HG02763 (cell line): ENCODE measurements at regions not wholly inside any gene's neighbourhood (a gene's known extent, or its start where the extent isn't known, plus 50 kb on each side); places are given as distances from the start of the nearest gene placed in this dataset.

Experiments used
- ATAC-seq: cut with Tn5 transposase; IDR thresholded peaks from one replicate; pipeline ENCODE4 v1.9.1; 2021; ENCODE audit warnings: mild to moderate bottlenecking, moderate library complexity; ENCODE audit not compliant: unreplicated experiment

DNA sequence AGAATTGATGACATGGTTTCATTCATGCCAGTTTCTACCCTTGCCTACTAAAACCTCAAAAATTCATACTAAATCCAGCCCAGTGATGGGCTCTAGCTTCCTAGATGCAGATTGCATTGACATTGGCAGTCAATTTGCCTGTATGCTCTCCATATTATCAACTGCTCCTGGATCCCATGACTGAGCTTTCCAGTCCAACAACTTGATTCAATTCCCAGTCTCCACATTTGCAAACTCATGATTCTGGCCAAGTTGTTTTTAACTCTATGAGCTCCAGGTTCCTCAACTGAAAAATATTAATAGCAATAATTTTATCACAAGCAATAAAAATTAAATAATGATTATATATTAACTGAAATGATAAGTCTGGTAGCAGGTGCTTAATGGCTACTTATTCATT is 51.0 kb upstream of the DSC1 start:
- ATAC-seq, result no peak

DNA sequence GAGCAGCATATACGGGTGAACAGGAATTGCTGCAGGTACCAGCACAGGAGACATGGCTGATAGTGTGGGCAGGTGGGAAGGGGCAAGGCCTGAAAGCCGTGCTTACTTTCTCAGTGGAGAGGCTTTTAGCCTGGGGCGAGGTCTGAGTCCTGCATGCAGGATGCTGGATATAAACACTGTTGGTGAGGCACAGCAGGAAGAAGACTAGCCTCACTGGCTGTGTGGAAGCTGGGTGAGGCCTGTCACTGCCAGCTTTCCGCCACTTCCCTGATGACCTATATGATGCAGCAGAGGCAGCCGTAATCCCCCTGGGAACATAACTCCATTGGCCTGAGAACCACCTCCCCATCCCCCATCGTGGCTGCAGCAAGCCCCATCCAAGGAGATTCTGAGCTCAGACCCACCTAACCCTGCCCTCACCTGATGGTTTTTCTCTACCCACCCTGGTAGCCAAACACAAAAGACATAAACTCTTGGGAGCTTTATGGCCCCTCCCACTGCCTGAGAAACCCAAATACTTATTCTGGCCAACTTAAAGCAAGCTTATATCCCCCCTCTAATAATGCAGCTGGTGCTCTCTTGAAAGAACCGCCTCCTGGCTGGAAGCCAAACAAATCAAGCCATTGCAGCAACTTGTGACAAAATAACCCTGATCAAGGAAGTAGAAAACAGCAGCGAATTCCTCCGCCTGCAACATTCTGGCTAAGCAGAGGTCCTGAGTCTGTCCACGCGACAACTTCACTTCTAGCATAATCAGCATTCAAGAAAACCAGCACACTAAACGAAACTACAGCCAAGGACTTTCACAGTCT is 54.6 kb upstream of the DSC1 start:
- no peak for ATAC-seq

- ATAC-seq, result no peak
Measured at GRCh38 chr18:31218671-31219383, 56.2 kb upstream of the DSC1 start.

DNA sequence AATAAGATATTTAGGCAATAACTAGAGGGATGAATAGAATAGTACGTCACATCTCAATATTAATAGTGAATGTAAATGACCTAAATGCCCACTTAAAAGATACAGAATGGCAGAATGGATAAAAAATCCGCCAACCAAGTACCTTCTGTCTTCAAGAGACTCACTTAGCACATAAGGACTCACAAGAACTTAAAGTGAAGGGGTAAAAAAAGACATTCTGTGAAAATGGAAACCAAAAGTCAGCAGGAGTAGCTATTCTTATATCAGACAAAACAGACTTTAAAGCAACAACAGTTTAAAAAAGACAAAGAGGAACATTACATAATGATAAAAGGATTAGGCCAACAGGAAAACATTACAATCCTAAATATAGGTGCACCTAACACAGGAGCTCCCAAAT is 56.7 kb upstream of the DSC1 start:
- ATAC-seq, result no peak

DNA sequence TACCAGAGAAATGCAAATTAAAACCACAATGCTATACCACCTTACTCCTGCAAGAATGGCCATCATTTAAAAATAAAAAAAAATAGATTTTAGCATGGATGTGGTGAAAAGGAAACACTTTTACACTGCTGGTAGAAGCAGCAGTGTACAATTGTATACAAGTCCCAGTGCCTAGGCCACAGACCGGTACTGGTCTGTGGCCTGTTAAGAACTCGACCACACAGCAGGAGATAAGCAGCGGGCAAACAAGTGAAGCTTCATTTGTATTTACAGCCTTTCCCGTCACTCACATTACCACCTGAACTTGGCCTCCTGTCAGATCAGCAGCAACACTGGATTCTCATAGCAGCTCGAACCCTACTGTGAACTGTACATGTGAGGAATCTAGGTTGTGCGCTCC is 60.7 kb upstream of the DSC1 start:
- ATAC-seq, result no peak

DNA sequence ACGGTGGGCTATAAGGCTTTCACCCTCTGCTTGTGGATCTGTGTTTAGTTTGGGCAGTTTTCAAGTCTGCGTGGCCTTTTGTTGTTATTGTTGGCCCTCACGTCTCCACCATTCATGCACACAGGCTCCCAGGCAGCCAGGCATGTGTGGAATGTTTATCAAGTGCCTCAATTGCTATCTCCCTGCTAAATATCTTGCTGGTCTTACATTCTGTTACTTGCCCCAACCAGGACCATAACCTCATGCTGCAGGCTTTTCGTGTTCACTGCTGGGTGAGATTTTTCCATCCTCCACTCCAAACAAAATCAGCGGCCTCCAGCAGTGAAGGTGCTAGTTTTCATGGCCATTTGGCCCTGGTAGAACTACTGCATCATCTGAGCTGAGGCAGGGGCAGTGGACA is 63.0 kb upstream of the DSC1 start:
- no peak for ATAC-seq

DNA sequence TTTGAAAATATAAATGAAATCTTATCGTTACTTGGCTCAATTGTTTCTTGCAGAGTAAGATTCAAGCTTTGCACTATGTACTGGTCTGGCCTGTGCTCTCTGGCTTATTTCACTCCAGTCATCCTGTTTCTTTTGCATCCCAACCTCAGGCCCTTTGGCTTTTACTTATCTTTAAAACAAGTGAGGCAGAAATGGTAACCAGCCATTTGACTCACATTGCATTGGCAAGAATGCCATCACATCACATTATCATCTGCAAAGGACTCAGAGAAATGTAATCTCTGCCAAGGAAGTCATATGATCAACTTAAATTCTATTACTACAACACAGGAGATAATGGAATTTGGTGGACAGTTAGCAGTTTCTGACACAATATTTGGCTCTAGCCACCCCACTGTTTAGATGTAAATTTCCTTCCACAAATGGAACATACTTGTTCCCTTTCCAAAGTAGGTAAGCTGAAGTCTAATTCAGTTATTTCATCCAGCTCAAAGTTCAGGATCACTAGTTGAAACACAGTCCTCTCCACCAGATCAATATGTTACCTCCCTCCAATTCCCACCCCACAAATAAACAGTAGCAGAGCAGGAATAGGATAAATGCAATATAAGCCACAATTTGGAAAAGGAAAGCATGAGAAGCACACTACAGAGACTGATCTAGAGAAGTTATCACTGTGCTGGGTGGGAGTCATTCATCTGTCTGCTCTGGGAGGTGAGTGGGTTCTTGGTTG is 65.0 kb upstream of the DSC1 start:
- ATAC-seq, result no peak

GRCh38 chr18:31229829-31230228 is 67.2 kb upstream of the DSC1 start:
- no peak for ATAC-seq

DNA sequence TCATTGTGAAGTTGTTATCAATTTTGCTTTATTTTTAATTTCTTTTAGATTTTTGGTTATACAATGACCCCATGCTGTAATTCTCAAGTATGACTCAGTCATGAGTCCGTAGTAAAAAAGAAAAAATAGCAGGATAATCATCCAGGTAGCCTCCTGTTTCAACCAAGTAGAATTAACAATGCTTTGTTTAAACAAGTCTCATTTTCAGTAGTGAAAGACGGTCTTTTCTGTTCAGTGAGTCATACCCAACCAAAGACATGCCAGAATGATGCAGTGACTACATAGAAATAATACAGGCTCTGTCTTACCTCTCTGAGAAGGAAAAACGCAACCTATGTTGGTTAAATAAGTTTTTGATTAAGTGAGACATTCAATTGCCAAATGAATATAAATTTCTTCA is 67.8 kb upstream of the DSC1 start:
- ATAC-seq, result no peak

DNA sequence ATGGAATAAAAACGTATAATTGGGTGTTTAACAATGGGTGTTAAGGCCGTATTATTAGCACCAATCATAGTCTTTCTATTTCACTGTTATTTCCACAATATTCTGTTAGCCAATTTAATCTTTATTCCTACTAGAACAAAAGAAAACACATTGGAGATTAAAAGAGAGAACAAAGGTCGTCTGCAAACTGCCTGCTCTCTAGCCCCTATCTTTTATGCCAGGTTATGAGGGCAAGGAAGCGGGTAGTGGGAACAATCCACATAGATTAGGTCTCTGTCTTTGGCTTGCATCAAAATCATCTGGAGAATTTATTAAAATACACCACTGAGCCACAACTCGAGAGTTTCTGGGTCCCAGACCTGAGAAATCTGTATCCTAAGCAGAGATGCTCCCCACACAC is 69.4 kb upstream of the DSC1 start:
- ATAC-seq, result no peak

DNA sequence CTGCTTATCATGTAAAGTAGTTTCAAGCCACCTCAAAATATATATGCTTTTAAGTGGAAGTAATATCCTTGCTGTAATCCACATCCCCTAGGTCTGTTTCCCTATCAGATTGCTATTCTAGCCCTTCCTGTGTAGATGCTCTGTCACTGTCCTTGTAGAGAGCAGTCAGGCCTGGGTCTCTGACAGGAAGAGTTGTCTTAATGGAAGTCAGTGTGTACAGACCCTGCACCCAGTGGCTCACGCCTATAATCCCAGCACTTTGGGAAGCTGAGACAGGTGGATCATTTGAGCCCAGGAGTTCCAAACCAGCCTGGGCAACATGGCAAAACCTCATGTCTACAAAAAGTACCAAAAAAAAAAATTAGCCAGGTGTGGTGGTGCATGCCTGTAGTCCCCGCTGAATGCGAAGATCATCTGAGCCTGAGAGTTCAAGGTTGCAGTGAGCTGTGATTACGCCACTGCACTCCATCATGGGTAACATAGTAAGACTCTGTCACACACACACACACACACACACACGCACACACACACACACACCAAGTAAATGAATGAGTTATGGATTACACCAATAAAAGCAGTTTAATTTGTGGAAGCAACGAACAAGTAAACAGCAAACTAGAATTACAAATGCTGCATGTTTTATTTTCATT is 70.2 kb upstream of the DSC1 start:
- ATAC-seq, result no peak

DNA sequence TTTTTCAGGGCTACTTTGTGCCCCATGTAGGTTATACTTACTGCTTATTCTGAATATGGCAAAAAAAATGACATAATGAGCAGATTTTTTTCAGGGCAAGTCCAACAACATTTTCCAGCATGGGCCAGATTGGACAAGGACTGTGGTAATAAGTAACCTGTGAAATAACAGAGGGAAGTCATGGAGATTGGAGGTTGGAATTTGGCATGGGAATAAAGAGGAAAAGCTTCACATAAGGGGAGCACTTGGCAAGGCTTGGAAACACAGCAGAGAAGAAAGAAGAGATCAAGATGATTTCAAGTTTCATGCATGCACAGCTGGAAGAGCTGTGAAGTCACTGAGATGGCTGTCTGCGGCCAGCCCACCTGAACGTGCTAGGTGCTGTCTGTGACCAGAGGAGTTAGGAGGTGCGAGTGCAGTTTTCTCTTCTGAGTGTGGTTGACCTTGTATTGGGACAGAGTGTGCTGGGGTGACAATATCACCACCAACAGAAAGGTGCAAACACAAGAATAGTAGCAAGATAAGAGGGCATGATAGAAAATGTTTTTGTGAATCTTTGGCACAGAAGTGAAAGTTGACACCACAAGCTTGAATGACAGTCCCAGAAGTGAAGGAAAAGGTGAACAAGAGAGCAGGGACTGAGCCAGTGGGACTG is 71.1 kb upstream of the DSC1 start:
- no peak for ATAC-seq

DNA sequence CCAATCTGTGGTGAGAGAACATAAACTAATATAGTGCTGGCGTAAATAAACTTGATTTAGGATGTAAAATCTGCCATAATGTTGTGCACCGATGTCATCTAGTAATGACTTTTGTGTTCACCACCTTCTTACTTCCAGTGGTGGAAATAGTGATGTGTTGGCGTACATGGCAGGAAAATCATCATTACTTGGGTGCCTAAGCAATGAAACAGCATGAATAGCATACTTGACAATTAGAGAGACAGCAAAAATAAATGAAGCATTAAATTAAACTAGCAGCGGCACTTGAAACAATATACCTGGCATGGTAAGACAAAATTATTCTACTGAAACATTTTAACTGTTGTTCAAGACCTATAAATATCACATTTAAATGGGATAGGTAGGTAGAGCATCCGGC is 73.2 kb upstream of the DSC1 start:
- ATAC-seq, result no peak

- no peak for ATAC-seq
Measured at GRCh38 chr18:31237142-31237541, 74.5 kb upstream of the DSC1 start.

GRCh38 chr18:31241425-31241824 is 76.5 kb upstream of the DSG1 start:
- ATAC-seq, result no peak

GRCh38 chr18:31241900-31242409 is 76.0 kb upstream of the DSG1 start:
- ATAC-seq, result no peak

GRCh38 chr18:31243740-31244512 is 74.0 kb upstream of the DSG1 start:
- no peak for ATAC-seq

DNA sequence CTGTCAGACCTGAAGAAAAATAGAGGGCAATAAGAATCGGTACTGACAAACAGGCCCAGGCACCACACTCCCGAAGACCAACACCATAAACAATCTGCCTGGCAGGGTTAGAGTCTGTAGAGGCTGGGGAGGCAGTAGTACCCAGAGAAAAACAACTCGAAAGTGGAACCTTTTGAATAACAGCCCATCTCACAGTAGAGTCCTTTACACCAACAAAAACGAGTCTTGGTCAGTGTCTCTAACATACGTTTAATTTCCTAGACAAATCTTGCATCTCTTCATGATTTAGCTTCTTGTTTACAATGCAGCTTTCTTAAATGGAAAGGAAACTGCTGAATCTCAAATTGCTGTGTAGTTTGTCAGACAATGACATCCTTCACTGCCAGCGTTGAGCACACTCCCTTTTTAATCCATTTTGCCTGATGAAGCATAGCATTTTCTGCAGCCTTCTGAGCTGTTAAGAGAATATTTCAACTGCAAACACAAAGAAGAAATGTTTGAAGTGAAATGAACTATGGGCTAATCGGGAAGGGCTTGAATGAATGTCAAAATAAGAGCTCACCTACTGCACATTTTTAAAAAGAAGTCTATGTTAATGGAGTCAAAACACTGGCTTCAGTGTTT is 73.1 kb upstream of the DSG1 start:
- no peak for ATAC-seq

- ATAC-seq, result no peak
Measured at GRCh38 chr18:31245820-31246219, 72.1 kb upstream of the DSG1 start.
